ENCODE measurements at regions not wholly inside any gene's neighbourhood (a gene's known extent, or its start where the extent isn't known, plus 50 kb on each side); places are given as distances from the start of the nearest gene placed in this dataset.
A peak's percentile ranks its signal among the peaks of the same experiment; 100 is the strongest.
"Not testable (repeated sequence)": the region's sequence is repeated elsewhere in the genome, so short reads cannot be mapped to it uniquely, and the experiment has no call there.

DNA sequence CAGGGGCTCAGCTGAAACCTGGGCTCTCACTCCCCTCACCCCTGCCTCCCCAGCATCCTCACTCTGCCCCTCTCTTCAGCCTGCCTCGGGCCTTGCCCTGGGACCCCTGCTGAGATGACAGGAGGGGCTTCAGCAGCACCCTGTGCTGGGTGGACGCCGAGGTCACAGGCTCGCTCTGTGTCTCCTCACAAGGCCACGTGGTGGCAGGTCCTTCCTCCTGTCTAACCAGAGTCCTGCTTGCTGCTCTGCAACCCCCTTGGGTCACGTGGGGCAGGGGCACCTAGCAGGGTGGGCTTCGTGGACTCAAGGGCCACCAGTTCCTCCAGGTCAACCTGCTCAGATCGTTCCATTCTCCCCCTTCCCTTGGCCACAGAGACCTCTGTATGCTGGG lies 90.4 kb downstream of the TMEM121 start:
- no peaks in the 10 kb centered on the region for H3K4me1 Mint-ChIP-seq (ENCODE audit: low read depth)

DNA sequence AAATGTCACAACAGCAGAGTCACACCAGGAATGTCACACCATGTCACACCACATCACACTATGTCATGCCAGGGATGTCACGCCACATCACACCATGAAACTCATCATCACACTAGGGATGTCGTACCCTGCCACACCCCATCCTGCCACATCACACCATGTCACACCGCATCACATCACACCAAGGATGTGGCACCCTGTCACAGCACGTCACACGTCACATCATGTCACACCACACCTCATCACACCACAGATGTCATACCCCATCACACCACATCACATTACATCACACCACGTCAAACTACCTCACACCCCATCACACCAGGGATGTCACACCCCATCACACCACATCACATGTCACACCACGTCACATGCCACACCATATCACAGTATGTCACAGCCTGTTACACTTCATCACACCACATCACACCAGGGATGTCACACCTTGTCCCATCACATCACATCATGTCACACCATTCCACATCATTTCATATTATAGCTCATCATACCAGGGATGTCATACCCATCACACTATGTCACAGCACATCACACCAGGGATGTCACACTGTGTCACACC lies 90.9 kb downstream of the TMEM121 start:
- CTCF ChIA-PET = no interaction called here
- Mint-ChIP-seq H3K27ac (no peak overlapping the region), H3K27me3 (no peaks in the 10 kb centered on the region), H3K9me3 (no peaks in the 10 kb centered on the region), H3K4me1 (ENCODE audit: low read depth) (no peaks in the 10 kb centered on the region), H3K4me3 (no peak overlapping the region), H3K36me3 (ENCODE audit: low read depth) (no peaks in the 10 kb centered on the region)
- POLR2A ChIA-PET = no interaction called here
- DNase-seq = peak; percentile 37
- TF ChIP-seq, protein P1, sequence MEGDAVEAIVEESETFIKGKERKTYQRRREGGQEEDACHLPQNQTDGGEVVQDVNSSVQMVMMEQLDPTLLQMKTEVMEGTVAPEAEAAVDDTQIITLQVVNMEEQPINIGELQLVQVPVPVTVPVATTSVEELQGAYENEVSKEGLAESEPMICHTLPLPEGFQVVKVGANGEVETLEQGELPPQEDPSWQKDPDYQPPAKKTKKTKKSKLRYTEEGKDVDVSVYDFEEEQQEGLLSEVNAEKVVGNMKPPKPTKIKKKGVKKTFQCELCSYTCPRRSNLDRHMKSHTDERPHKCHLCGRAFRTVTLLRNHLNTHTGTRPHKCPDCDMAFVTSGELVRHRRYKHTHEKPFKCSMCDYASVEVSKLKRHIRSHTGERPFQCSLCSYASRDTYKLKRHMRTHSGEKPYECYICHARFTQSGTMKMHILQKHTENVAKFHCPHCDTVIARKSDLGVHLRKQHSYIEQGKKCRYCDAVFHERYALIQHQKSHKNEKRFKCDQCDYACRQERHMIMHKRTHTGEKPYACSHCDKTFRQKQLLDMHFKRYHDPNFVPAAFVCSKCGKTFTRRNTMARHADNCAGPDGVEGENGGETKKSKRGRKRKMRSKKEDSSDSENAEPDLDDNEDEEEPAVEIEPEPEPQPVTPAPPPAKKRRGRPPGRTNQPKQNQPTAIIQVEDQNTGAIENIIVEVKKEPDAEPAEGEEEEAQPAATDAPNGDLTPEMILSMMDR (IDR thresholded peaks at IDR 0.05) = no peak
- peak; percentile 62 for ATAC-seq
- intact Hi-C loops (cut with micrococcal nuclease) = no loop called here

More for the DNA sequence above, 90.4 kb downstream of the TMEM121 start:
- DNase-seq (no peak), ATAC-seq (no peak)
- Mint-ChIP-seq H3K9me3 (no peaks in the 10 kb centered on the region), H3K27ac (no peak overlapping the region), H3K4me3 (no peak overlapping the region), H3K27me3 (no peaks in the 10 kb centered on the region), H3K36me3 (ENCODE audit: low read depth) (no peaks in the 10 kb centered on the region)
- POLR2A ChIA-PET = no interaction called here
- intact Hi-C loops (cut with micrococcal nuclease) = no loop called here
- TF ChIP-seq, protein P1 (IDR thresholded peaks at IDR 0.05) = no peak
- CTCF ChIA-PET = no interaction called here

DNA sequence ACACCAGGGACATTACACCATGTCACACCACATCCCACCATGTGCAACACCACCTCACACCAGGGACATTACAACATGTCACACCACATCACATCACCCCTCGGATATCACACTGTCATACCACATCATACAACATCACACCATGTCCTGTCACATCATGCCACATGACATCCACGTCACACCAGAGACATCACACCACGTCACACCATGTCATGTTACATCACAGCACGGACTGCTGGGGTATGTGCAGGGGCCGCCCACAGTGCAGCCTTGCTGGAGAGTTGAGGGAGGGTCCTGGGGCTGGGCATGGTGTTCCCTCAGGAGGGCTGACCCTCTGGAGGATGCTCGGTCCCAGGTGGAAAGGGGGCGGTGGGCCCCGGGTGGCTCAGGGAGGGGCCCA lies 91.4 kb downstream of the TMEM121 start:
- H3K9me3 Mint-ChIP-seq; DNase-seq; POLR2A ChIA-PET; H3K4me1 Mint-ChIP-seq (ENCODE audit: low read depth); H3K27me3 Mint-ChIP-seq; H3K4me3 Mint-ChIP-seq; H3K27ac Mint-ChIP-seq; ATAC-seq; CTCF ChIA-PET; intact Hi-C loops (cut with micrococcal nuclease); H3K36me3 Mint-ChIP-seq (ENCODE audit: low read depth): not testable (repeated sequence)

DNA sequence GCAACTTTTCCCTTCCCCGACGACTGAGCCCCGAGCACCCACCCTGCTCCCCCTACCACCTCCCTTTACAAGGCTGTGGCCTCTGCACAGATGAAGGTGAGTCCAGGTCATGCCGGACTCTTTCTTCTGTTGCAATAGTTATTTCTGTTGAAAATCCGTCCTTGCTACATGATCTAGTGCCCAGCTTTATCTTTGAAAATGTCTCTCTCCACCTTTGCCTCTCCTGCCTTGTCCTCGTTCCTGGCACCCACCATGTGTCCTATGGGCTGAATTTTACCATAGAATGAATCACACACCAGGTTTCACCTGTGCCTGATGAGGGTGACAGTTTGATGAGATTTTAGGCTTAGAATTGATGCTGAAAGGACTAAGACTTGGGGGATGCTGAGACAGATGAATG lies 92.9 kb downstream of the TMEM121 start:
- CTCF ChIA-PET, ATAC-seq: not testable (repeated sequence)

DNA sequence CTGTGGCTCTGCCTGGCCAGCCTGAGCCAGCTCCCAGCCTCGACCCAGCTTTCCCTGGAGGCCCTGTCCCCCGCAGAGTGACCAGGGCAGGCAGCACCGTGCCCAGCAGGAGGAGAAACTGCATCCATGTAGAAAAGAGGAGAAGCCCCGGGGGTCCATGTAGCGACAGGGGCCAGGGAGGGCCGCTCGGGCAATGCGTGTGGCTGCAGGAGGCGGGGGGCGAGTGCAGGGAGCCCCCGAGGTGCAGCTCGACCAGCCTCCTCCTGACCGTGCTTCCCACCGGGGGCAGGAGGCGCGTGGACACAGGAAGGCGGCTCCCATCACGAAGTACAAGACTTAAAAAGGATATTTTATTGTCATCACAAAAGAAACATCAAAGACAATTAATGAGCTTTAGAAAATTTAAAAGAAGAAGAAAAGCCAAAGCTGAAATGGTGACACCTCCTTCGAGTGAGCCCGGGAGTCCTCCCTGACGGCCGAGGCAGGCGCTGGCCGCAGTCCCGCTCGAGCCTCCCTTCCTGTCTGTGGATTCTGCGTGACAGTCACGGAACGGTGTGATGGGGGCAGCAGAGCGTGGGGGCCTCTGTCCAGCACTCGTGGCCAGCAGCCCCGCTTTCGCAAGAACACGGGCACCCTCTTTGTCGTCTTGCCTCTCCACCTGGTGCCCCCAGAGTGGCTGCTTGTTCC lies 93.9 kb downstream of the TMEM121 start:
- H3K4me1 Mint-ChIP-seq (ENCODE audit: low read depth); H3K4me3 Mint-ChIP-seq; intact Hi-C loops (cut with micrococcal nuclease); CTCF ChIA-PET; H3K36me3 Mint-ChIP-seq (ENCODE audit: low read depth); H3K27ac Mint-ChIP-seq; DNase-seq; ATAC-seq; H3K9me3 Mint-ChIP-seq; POLR2A ChIA-PET; H3K27me3 Mint-ChIP-seq: not testable (repeated sequence)

More for the DNA sequence above, 92.9 kb downstream of the TMEM121 start:
- H3K27ac Mint-ChIP-seq; H3K27me3 Mint-ChIP-seq; POLR2A ChIA-PET; H3K4me1 Mint-ChIP-seq (ENCODE audit: low read depth); DNase-seq; intact Hi-C loops (cut with micrococcal nuclease); H3K9me3 Mint-ChIP-seq; H3K4me3 Mint-ChIP-seq; H3K36me3 Mint-ChIP-seq (ENCODE audit: low read depth): not testable (repeated sequence)

DNA sequence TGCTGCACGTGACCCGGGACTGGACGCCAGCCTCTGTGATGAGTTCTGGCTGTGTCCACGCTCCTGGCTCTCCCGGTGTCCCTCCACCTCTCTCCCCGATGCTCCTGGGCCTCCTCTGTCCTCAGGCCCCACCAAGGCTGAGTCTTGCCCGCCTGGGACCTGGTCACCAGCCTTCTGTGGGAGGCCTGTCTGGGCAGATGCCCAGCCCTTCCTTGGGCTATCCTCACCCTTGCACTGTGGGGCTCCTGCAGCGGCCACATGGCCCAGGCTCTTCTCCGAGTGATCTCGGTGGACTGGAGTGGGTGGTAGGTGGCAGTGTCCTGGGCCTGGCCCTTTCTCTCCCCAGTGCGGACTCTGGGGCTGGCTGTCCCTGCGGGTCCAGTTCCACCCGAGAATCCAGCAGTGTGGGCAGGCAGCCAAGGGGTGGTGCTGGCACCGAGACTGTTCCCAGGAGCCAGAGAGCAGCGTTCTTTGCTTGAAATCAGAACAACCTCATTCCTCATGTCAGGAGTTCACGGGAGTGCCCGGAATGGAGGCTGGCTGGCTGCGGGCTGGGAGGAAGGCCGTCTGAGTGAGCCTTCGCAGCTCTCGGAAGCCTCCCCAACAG lies 94.6 kb downstream of the TMEM121 start:
- H3K27ac Mint-ChIP-seq; H3K9me3 Mint-ChIP-seq; H3K36me3 Mint-ChIP-seq (ENCODE audit: low read depth); H3K4me1 Mint-ChIP-seq (ENCODE audit: low read depth); DNase-seq; POLR2A ChIA-PET; intact Hi-C loops (cut with micrococcal nuclease); H3K4me3 Mint-ChIP-seq; CTCF ChIA-PET; H3K27me3 Mint-ChIP-seq; ATAC-seq: not testable (repeated sequence)

DNA sequence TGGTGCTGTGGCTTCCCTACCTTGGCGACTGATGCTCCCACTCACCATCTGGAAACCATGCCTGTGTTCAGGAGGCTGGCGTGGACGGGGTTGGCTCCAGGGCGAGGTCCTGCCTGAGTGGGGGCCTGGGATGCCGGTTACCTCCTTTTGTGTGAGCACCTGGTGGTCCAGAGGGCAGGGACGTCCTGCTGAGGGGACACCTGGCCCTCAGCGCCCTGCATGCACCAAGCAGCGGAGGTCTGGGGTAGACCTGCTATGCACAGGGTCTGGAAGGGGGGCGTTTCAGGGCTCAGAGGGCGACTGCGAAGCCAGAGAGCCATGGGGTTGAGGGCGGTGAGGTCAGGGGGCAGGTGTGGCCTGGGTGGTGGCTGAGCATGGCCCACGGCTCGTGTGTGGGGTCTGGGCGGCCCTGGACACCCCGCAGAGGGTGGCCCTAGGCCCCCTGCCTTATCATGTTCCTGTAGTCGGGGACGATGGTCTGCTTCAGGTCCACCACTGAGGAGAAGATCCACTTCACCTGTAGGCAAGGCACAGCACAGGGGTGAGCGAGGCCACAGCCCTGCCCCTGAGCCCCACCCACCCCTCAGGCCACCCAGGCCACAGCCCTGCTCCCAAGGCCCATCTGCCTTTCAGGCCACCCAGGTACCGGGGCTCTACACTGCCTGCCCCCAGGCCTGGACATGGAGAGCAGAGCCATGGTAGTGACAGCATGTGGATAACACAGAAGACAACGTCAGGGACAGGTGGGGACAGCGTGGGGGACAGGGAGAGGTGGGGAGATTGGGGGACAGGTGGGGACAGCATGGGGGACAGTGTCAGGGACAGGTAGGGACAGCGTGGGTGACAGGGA lies 95.3 kb downstream of the TMEM121 start:
- CTCF ChIA-PET; DNase-seq; H3K9me3 Mint-ChIP-seq; H3K36me3 Mint-ChIP-seq (ENCODE audit: low read depth); H3K4me3 Mint-ChIP-seq; ATAC-seq; POLR2A ChIA-PET; H3K27me3 Mint-ChIP-seq; H3K4me1 Mint-ChIP-seq (ENCODE audit: low read depth); intact Hi-C loops (cut with micrococcal nuclease); H3K27ac Mint-ChIP-seq: not testable (repeated sequence)
